Germinal center (tissue), 1 donor: ENCODE measurements at regions not wholly inside any gene's neighbourhood (a gene's known extent, or its start where the extent isn't known, plus 50 kb on each side); places are given as distances from the start of the nearest gene placed in this dataset.

ENCODE experiments used
- DNase-seq: peaks from one replicate; pipeline ENCODE4 v3.0.0; 2012; ENCODE audit warnings: mixed read lengths, low spot score

- DNase-seq, result no peak
Measured at GRCh38 chr12:45627407-45628069, 102.0 kb upstream of the ARID2 start.

DNA sequence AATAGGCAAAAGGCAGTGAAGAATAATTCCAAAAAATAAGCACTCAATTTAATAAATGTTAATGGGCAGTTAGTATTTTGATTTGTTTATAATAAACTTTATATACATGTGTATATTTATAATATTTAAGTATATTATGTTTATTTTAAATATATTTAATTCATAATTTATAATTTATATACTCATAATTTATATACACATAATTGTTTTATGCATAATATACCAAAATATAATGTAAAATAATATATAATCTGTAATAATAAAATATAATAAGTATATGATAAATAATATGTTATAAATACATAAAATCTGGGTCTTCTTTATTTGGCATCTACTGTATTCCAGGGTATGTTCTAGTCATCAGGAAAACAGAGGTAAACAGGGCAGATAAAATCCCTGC lies 100.2 kb upstream of the ARID2 start:
- DNase-seq, result no peak

- no peak for DNase-seq
Measured at GRCh38 chr12:45633733-45634132, 95.8 kb upstream of the ARID2 start.

DNA sequence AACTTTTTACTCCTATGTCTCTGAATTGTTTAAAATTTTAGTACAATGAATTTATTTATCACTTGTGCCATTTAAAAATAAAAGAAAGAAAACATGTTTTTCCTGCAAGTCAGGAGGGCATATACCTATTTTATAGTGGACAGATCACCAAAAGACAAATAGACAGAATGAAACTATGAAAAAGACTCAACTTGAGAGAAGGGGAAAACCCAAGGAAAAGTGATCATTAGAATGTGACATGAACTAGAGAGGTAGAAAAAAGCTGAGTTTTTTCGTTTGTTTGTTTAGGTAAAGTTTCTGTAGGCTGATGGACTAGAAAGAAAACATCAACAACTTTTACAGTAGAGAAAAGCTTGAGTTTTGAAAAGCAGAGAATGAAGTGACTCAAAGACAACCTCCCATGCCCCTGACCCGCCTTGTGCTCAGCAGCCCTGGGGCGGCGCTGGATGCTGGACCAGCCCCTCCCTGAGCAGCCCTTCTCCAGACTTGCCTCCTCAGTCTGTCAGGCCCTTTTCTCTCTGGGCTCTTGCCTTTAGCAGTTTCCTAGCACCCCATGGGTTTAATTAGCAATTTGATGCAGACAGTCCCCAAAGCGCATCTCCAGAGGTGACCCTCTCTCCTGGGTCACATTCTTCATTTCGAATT lies 95.1 kb upstream of the ARID2 start:
- DNase-seq, result no peak

GRCh38 chr12:45637242-45637641 lies 92.3 kb upstream of the ARID2 start:
- no peak for DNase-seq

DNA sequence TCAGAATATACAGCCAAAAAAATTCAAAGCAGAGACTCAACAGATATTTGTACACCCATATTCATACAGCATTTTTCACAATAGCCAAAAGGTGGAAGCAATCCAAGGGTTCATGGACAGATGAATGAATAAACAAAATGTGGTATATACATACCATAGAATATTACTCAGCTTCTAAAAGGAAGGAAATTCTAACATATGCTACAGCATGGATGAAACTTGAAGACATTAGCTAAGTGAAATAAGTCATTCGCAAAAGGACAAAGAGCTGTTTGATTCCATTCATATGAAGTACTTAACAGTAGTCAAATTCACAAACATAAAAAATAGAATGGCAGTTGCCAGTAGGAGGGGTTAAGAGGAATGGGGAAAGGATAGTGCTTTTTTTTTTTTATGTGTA lies 91.8 kb upstream of the ARID2 start:
- no peak for DNase-seq

- no peak for DNase-seq
Measured at GRCh38 chr12:45638386-45638785, 91.1 kb upstream of the ARID2 start.

DNA sequence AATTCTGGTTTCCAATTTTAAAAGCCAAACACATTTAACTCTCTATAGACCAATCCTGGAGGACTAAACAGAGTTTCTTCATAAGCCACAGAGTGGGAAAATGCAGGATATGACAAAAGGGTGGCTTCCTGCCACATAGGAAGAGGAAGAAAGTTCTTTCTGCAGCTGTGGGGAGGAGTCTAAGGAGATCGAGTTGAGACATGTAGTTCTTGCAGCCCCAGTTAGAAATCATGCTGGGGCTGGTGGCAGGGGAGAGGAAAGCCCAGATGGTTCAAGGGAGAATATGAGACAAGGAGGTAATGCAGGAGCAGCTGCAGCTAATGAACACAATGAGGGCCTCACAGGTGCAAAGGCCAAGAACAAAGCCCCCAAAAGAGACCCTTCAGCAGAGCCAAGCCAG lies 85.0 kb upstream of the ARID2 start:
- peak; percentile 12 for DNase-seq

- no peak for DNase-seq
Measured at GRCh38 chr12:45646851-45647581, 82.5 kb upstream of the ARID2 start.

DNA sequence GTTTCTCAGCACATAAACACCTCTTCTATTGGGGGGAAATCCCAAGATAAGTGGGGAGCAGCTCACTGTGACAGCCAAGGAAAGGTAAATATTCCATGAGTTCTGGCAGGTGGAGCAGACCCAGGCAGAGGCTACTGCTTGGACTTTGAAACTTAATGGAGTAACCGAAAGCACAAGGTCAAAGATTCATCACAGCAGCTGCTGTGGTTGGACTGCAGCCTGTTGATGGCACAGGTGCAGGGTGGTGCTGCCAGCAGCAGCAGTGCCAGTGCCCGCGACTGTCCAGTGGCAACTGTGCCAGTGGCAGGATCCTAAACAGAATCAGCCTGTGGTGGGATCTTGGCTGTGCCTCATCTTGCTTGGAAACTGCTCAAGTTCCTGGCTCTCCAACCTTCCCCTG lies 81.4 kb upstream of the ARID2 start:
- DNase-seq, result no peak

DNA sequence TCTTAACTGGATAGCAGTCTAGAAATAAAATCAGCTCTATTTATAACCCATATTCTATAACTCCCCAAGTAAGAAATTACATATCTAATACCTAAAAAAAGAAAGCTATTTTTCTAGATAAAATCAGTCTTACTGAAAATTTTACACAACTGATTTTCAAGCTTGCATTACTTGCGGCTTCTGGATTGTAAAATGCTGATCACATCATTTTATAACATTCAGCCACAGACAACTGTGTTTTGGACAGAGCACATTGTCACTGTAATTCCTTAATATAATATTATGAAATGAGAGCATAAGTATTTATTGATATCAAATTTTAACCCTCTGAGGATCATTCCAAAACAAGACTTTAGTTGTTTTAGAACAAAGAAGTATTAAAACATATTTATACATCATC lies 78.5 kb upstream of the ARID2 start:
- no peak for DNase-seq

DNA sequence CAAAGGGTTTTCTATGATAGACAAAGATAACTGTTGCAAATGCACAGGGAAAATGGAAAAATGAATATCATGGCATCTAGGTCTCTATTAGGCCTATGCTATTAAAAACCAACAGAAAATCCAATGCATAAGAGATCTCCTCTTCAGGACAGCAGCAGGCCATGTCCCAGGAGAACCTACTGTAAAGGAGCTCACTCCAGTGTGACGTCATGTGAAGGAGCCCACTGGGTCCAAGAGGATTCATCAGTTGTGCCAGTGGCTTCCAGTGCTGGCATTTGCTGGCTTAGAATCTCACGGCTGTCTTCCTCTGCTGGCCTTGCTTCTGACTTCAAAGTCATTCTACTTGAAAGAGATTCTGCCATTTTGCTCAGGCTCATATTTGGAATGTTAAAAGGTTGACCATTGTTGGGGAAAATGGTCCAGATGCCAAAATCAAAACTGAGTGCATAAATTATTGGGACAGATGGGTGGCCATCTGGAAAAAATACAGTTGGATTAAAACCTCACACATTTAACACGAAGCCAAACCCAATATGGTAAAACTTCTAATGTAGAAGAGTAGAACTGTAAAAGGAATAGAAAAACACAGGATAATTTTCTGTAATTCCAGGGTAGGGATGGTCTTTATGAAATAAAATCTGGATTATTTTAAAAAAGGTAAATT lies 75.4 kb upstream of the ARID2 start:
- no peak for DNase-seq

DNA sequence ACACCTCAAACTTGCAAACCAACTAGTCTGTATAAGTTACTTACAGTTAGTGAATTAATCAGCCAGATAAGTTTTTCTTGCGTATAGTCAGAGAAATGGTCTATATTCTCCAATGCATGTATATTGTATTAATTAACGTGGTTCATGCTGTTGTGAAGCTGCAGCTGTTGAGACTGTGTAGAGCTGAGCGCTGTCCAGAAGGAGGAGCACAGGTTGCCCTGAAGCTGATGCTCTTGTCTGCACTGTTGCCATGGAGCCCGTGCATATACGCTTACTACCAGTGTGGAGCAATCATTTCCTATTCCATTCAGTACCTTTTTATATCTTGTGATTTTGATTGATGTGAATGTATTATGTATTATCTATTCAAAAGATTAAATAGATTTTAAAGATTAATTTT lies 74.3 kb upstream of the ARID2 start:
- no peak for DNase-seq

- no peak for DNase-seq
Measured at GRCh38 chr12:45655743-45656142, 73.8 kb upstream of the ARID2 start.

- no peak for DNase-seq
Measured at GRCh38 chr12:45658020-45658419, 71.5 kb upstream of the ARID2 start.

GRCh38 chr12:45660330-45660729 lies 69.2 kb upstream of the ARID2 start:
- no peak for DNase-seq

DNA sequence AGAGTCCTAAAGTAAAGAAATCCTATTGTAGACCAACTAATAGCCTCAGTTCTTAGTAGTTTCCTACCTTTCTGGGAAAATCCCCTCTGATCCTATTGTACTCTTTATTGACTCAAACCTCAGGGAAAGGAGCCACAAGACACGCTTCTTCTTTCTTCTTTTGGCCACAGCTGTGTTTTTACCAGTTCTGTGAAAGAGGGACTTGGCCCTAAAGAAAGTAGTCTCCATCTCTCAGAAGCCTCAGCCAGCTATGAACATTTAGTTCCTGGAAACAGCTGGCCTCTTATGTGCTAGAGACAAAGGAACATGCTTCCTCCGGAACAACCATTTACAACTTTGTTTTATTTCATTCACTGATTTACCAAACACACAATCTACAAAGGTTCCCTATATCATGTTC lies 66.1 kb upstream of the ARID2 start:
- DNase-seq, result no peak

- DNase-seq, result no peak
Measured at GRCh38 chr12:45665941-45666340, 63.6 kb upstream of the ARID2 start.

GRCh38 chr12:45666396-45666795 lies 63.1 kb upstream of the ARID2 start:
- no peak for DNase-seq

DNA sequence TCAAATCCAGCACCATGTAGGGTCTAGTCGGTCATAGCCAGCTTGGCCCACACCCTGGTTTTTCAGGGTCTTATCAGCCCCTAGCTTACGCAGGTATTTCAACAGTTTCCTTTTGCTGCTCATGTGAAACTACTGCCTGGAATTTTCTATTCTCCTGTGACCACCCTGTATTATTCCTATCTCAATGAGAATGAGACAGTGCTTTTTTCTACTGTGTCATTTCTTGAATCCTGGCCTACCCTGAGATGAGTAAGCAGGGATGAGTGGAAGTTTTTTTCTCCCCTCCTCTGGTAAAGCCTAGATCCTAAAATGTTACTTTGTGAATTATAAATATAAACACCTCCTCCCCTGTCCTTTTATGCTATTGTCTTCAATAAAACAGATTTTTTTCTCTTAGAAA lies 62.7 kb upstream of the ARID2 start:
- DNase-seq, result no peak

- no peak for DNase-seq
Measured at GRCh38 chr12:45667761-45668160, 61.7 kb upstream of the ARID2 start.

GRCh38 chr12:45668641-45669040 lies 60.9 kb upstream of the ARID2 start:
- no peak for DNase-seq

DNA sequence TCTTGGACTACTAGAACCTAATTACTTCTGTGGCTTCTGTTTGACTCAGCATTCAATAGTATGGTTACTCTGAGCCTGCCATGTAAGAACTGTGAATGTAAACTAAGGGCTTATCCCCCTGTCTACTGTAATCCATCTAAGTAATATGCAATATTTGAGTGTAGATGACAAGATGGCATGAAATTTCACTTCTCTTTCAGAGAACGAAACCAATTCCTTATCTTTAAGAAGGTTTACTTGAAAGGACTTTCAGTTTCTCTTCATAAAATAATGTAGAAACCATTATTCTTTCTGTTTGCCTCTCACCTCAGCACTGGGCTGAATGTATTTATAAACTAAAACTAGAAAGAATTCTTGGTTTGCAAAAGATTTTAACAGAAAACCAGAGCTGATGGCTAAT lies 60.4 kb upstream of the ARID2 start:
- peak; percentile 8 for DNase-seq
